Common myeloid progenitor, CD34-positive (primary cell): ENCODE measurements at regions not wholly inside any gene's neighbourhood (a gene's known extent, or its start where the extent isn't known, plus 50 kb on each side); places are given as distances from the start of the nearest gene placed in this dataset.

Source experiments
- CTCF ChIA-PET: fragments of 350-600 bp; sonication (Branson Sonifier 250); formaldehyde crosslinking; loops from one replicate; lab custom pipeline; 2021; ENCODE audit warnings: antibody characterized with exemption; lab: Charles Lee
- POLR2A ChIA-PET: fragments of 350-600 bp; sonication (Branson Sonifier 250); formaldehyde crosslinking; loops from one replicate; lab custom pipeline; 2021; ENCODE audit warnings: antibody characterized with exemption; lab: Charles Lee
- DNase-seq, 3 donors: peaks; one replicate each; pipeline versions ENCODE4 v3.0.0 to v3.0.0-alpha.2; 2013
- H3K27ac ChIP-seq, 2 experiments: 1 replicate in 1 of 2; 2 replicates in 1 of 2; pipeline ENCODE4 v1.7.0; 2013; ENCODE audit warnings: inconsistent platforms in 2 of 2, low read length in 2 of 2, mild to moderate bottlenecking in 2 of 2, low read depth in 1 of 2, moderate library complexity in 1 of 2; ENCODE audit not compliant: severe bottlenecking in 2 of 2, insufficient read depth in 1 of 2, poor library complexity in 1 of 2
- H3K27me3 ChIP-seq, 5 experiments: replicated peaks in 2 of 5; 1 replicate in 3 of 5; 2 replicates in 2 of 5; pipeline versions ENCODE4 v1.6.1 to v1.7.0; 2013; ENCODE audit warnings: low read length in 4 of 5, mild to moderate bottlenecking in 2 of 5, moderate library complexity in 2 of 5, inconsistent platforms in 1 of 5; ENCODE audit not compliant: insufficient read depth in 5 of 5, control insufficient read depth in 4 of 5
- H3K36me3 ChIP-seq, 4 experiments: 1 replicate in 2 of 4; 2 replicates in 2 of 4; pipeline versions ENCODE4 v1.6.1 to v1.7.0; 2013; ENCODE audit warnings: low read length in 3 of 4, control low read depth in 1 of 4, mild to moderate bottlenecking in 1 of 4; ENCODE audit not compliant: control insufficient read depth in 4 of 4, insufficient read depth in 4 of 4
- H3K4me1 ChIP-seq, 4 experiments: 1 replicate in 3 of 4; 2 replicates in 1 of 4; pipeline versions ENCODE4 v1.6.1 to v1.7.1; 2013; ENCODE audit warnings: low read length in 3 of 4, mild to moderate bottlenecking in 3 of 4, control low read depth in 1 of 4, inconsistent platforms in 1 of 4, moderate library complexity in 1 of 4; ENCODE audit not compliant: control insufficient read depth in 4 of 4, insufficient read depth in 4 of 4; ENCODE audit errors: control extremely low read depth in 1 of 4
- H3K4me3 ChIP-seq, 7 experiments: 1 replicate in 4 of 7; 2 replicates in 3 of 7; pipeline versions ENCODE4 v1.5.1 to v1.7.0; 2013; ENCODE audit warnings: mild to moderate bottlenecking in 7 of 7, low read length in 6 of 7, moderate library complexity in 6 of 7, inconsistent platforms in 2 of 7, low read depth in 2 of 7, control low read depth in 1 of 7; ENCODE audit not compliant: insufficient read depth in 4 of 7, control insufficient read depth in 1 of 7; ENCODE audit errors: extremely low read depth in 1 of 7
- H3K9me3 ChIP-seq, 5 experiments: 1 replicate in 4 of 5; 2 replicates in 1 of 5; pipeline versions ENCODE4 v1.6.1 to v1.7.1; 2013; ENCODE audit warnings: low read length in 4 of 5, mild to moderate bottlenecking in 2 of 5, inconsistent platforms in 1 of 5, low read depth in 1 of 5, moderate library complexity in 1 of 5; ENCODE audit not compliant: control insufficient read depth in 4 of 5, insufficient read depth in 2 of 5; ENCODE audit errors: control extremely low read depth in 1 of 5
- WGBS: methylation state at CpG from one replicate; pipeline ENCODE4 v1.1.5; 2013; ENCODE audit not compliant: insufficient coverage; 5-methylcytosine and 5-hydroxymethylcytosine counted together

DNA sequence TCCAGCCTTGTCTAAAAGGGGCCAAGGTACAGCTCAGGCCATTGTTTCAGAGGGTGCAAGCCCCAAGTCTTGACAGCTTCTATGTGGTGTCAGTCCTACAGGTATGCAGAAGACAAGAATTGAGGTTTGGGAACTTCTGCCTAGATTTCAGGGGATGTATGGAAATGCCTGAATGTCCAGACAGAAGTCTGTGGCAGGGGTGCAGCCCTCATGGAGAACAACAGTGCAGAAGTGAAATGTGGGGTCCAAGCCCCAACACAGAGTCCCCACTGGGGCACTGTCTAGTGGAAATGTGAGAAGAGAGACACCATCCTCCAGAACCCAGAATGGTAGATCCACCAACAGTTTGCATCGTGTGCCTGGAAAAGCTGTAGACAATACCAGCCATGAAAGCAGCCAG is 400.3 kb upstream of the CAMK1G start:
- ChIA-PET POLR2A (no interaction called here), CTCF (no interaction called here)
- no peak for DNase-seq
- WGBS, result 89% methylated on average over 1 of the region's 1 CpG
- Histone ChIP-seq H3K27ac (no peak overlapping the region), H3K4me1 (no peaks in the 10 kb centered on the region), H3K27me3 (no peaks in the 10 kb centered on the region), H3K4me3 (no peak overlapping the region), H3K36me3 (no peaks in the 10 kb centered on the region), H3K9me3 (peaks cover 0 to 14% (median 5%) of the 10 kb centered on the region in 5 experiments)

DNA sequence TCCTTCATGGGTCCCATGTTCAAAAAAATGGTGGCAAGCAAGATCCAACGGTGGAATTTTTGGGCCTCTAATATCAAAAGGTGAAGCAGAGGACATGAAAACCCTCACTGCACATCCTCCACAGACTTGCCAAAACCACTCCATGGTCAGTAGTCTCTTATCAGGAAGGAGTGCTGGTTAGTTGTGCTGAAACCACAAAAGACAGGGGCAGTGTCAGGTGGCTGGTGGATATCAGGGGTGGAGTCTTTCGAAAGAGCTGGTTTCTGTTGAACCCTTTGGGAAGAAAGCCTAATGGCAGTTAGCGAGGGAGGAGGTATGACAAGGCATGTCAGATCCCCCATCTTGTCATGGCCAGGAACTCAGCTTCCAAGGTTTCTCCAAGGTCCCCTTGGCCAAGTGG is 395.9 kb upstream of the CAMK1G start:
- CTCF ChIA-PET, result no interaction called here
- H3K27ac ChIP-seq, result no peak overlapping the region
- DNase-seq, result no peak
- peaks cover 0 to 3% (median 0%) of the 10 kb centered on the region in 5 experiments for H3K27me3 ChIP-seq
- no peaks in the 10 kb centered on the region for H3K4me1 ChIP-seq
- H3K9me3 ChIP-seq, result peaks cover 0 to 11% (median 5%) of the 10 kb centered on the region in 5 experiments
- no peaks in the 10 kb centered on the region for H3K36me3 ChIP-seq
- WGBS, result 93% methylated on average over 2 of the region's 3 CpGs
- POLR2A ChIA-PET, result no interaction called here
- H3K4me3 ChIP-seq, result no peak overlapping the region

DNA sequence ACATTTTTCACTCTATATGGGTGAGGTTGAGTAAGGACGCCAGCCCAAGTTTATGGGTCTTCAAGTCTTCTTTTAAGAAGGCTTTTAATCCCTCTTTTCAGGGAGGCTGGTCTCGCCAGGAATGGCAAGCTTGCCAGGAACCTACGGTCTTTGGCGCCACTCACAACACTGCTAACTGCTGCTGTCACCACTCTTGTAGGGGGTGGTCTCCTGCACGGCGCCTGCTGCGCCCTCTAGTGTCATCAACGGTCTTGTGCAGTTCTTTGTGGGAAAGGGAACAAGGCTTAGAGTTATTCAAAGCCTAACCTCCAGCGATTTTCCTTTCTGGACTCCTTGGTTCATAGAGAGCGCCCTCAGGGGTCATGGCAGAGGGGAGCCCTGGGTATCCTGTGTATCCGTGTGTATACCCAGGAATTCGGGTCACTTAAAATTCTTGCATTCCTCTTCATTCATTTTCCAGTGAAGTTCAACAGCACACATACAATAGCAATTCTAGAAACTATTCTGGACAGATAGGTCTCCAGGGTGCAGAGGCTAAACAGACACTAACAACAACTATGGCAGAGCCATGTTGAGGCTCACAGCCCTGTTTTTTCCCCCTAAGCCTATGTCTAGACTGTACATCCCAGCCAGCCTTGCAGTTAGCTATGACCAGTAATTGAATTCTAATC is 392.8 kb upstream of the CAMK1G start:
- POLR2A ChIA-PET, result interaction anchor here (0.6 kb wide), 1 partner anchor 1826 kb away, joined by 3 read pairs; no protein-coding TSS in a partner anchor
- CTCF ChIA-PET, result interaction anchor here (1.3 to 4.6 kb wide), 3 partner anchors 12 to 541 kb away, joined by 3 to 22 read pairs (median 3); no protein-coding TSS in a partner anchor
- DNase-seq, result peak; percentile 39 to 74 (median 68)

DNA sequence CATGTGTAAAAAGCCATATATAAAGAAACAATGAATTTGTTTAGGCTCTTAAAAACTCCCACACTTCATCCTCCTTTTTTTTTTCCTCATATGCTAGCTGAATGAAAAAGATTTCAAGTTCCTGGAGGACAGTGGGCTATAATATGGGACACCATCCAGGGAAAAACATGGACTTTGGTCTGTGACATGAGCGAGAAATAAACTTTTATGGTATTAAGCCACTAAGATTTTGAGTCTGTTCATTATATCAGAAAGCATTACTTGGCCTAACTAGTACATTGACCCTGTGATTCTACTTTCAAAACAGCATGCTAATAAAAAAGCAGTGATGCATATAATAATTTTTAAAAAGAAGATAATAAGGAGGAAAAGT is 392.3 kb upstream of the CAMK1G start:
- Histone ChIP-seq H3K27ac (no peak overlapping the region), H3K9me3 (peaks cover 4 to 15% (median 8%) of the 10 kb centered on the region in 5 experiments), H3K4me3 (no peak overlapping the region), H3K4me1 (no peaks in the 10 kb centered on the region), H3K36me3 (no peaks in the 10 kb centered on the region), H3K27me3 (peaks cover 0 to 3% (median 0%) of the 10 kb centered on the region in 5 experiments)
- CTCF ChIA-PET, result interaction anchor here (1.3 to 4.6 kb wide), 2 partner anchors 11 to 94 kb away, joined by 3 to 22 read pairs; no protein-coding TSS in a partner anchor
- POLR2A ChIA-PET, result interaction anchor here (0.6 kb wide), 1 partner anchor 1825 kb away, joined by 3 read pairs; no protein-coding TSS in a partner anchor
- WGBS, result no CpG with 5 or more reads among the region's 1 CpG
- DNase-seq, result no peak

More for the DNA sequence above, 392.8 kb upstream of the CAMK1G start:
- Histone ChIP-seq H3K36me3 (no peaks in the 10 kb centered on the region), H3K4me1 (no peaks in the 10 kb centered on the region), H3K9me3 (peaks cover 0 to 10% (median 3%) of the 10 kb centered on the region in 5 experiments), H3K27me3 (peaks cover 0 to 3% (median 0%) of the 10 kb centered on the region in 5 experiments), H3K4me3 (no peak overlapping the region), H3K27ac (no peak overlapping the region)
- WGBS, result 6% methylated on average over 6 of the region's 12 CpGs

DNA sequence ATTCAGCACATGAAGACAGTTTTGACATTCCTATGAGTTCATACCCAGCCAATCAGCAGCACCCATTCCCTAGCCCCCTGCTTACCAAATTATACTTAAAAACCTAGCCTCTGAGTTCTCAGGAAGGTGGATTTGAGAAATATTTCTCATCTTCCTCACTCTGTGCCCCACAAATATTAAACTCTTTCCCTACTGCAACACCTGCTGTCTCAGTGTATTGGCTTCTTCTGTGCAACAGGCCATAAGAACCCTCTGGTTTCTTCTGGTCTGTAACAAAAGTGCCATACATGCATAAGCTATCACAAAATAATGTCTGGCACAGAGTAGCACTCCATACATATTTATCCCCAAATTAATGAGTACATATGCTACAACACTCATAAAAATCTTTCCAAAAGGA is 387.4 kb upstream of the CAMK1G start:
- Histone ChIP-seq H3K9me3 (peaks cover 6 to 26% (median 10%) of the 10 kb centered on the region in 5 experiments), H3K27me3 (peaks cover 0 to 15% (median 0%) of the 10 kb centered on the region in 5 experiments), H3K36me3 (no peaks in the 10 kb centered on the region), H3K4me1 (no peaks in the 10 kb centered on the region), H3K4me3 (no peak overlapping the region), H3K27ac (no peak overlapping the region)
- peak in 1 of 3 donors; percentile 10 for DNase-seq
- ChIA-PET CTCF (interaction anchor here (0.5 to 0.6 kb wide), 2 partner anchors 52 to 730 kb away, joined by 3 to 4 read pairs; no protein-coding TSS in a partner anchor), POLR2A (no interaction called here)

DNA sequence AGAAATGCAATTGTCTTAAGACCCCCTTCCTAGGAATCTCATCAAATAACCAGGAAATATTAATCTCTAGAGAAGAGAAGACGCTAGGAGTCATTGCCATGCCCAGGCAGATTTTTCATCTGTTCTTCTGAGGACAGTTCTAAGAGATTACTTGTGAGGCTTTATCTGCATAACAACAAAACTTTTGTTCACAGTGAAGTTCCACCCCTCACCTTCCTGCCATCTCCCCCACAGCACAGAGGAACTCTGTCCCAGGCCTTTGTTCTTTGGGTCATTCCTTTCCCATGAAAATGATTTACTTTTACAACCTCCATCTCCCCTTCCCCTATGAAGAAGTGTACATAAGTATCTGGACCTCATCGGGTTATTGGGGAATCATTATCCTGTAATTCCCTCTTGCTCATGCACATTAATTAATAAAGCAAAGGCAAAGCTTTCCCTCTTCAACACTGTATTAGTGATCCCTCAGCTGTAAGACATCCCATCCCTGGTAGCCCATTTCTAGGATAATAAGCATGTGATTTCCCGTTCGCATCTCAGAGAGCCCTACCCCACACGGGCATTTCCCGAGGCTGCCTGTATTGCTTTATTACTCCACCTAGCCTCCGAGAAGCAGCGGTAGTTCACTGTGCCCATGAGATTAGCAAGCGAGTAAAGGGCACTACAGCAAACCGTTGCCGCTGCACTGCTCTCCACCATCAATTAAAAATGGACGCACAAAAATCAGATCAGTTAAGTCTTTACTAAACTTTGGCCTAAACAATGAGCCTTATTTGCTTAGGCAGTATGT is 384.4 kb upstream of the CAMK1G start:
- Histone ChIP-seq H3K9me3 (peaks cover 6 to 26% (median 10%) of the 10 kb centered on the region in 5 experiments), H3K4me3 (no peak overlapping the region), H3K27ac (no peak overlapping the region), H3K27me3 (peaks cover 0 to 15% (median 0%) of the 10 kb centered on the region in 5 experiments), H3K36me3 (no peaks in the 10 kb centered on the region), H3K4me1 (no peaks in the 10 kb centered on the region)
- 68% methylated on average over 10 of the region's 12 CpGs for WGBS
- ChIA-PET POLR2A (no interaction called here), CTCF (interaction anchor here (1.0 kb wide), 1 partner anchor 8 kb away, joined by 4 read pairs; no protein-coding TSS in a partner anchor)
- no peak for DNase-seq
